ENCODE measurements at regions not wholly inside any gene's neighbourhood (a gene's known extent, or its start where the extent isn't known, plus 50 kb on each side); places are given as distances from the start of the nearest gene placed in this dataset.

DNA sequence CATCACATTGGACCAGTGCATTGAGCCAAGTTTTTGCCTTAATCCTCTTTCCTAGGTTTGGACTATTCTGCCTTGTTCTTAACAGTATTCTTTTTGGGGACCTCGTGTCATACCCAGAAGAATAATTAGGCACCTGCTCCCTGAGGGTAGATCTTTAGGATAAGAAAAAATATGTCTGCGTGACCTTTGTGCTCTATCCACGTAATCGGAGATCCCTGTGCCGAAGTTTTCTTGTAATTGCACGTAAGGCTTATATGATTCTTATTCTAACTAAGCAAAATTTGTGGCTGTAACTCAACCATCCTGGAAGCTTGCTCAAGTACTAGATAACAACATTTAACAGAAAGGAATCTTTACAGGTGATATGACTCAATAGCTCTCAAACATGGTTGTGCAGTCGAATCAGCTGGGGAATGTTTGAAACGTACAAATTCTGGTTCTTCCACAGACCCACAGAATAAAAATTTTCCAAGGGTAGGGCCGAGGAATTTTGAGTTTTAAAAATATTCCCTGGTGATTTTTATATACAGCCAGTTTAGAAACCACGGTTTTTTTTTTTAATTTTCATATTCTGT, 344.3 kb downstream of the GBA3 start:
- Histone ChIP-seq H2BK120ac (ENCODE audit: low read depth, low read length, poor library complexity, severe bottlenecking) (no peak overlapping the region), H3K27me3 (ENCODE audit: insufficient read depth, low read length) (no peaks in the 10 kb centered on the region; the same call in 1 of the 2 replicates), H3K79me2 (ENCODE audit: insufficient read depth, low read length) (no peaks in the 10 kb centered on the region), H3K23me2 (ENCODE audit: insufficient read length, low read depth, low read length, poor library complexity, severe bottlenecking) (no peaks in the 10 kb centered on the region), H3K4ac (ENCODE audit: low read depth, low read length) (no peak overlapping the region), H3T11ph (ENCODE audit: low read length) (no peak overlapping the region), H2BK15ac (ENCODE audit: low read depth, low read length) (no peak overlapping the region), H3K14ac (ENCODE audit: insufficient read depth, low read length) (no peak overlapping the region), H4K8ac (replicated peaks; ENCODE audit: insufficient read length, low read depth, low read length) (no peak overlapping the region), H3K23ac (ENCODE audit: insufficient read length, low read depth, low read length) (no peak overlapping the region), H3K9ac (ENCODE audit: extremely low read depth, insufficient read length, low read length) (no peak overlapping the region), H3K56ac (ENCODE audit: insufficient read length, low read depth, low read length) (no peak overlapping the region), H2BK5ac (ENCODE audit: insufficient read length, low read length) (no peak overlapping the region), H4K91ac (ENCODE audit: insufficient read length, low read depth, low read length) (no peak overlapping the region), H3K4me1 (ENCODE audit: insufficient read depth, low read length) (no peaks in the 10 kb centered on the region), H2AK5ac (ENCODE audit: insufficient read length, low read length) (no peak overlapping the region), H3K9me3 (ENCODE audit: control insufficient read depth, low read depth, low read length) (no peaks in the 10 kb centered on the region), H2BK20ac (ENCODE audit: low read depth, low read length, poor library complexity, severe bottlenecking) (no peak overlapping the region), H2AFZ (ENCODE audit: low read length) (no peak overlapping the region), H3K79me1 (ENCODE audit: insufficient read depth, low read depth, low read length, poor library complexity, severe bottlenecking) (no peaks in the 10 kb centered on the region), H4K20me1 (ENCODE audit: control insufficient read depth, insufficient read depth, insufficient read length) (no peaks in the 10 kb centered on the region), H3K4me2 (ENCODE audit: insufficient read depth, insufficient read length, low read length) (no peak overlapping the region), H3K18ac (ENCODE audit: insufficient read length, low read depth, low read length) (no peak overlapping the region), H2BK12ac (ENCODE audit: insufficient read length, low read depth, low read length) (no peak overlapping the region), H3K27ac (ENCODE audit: insufficient read length, low read depth, low read length) (no peak overlapping the region), H4K5ac (ENCODE audit: insufficient read length, low read depth, low read length) (no peak overlapping the region)
- no peak for DNase-seq
- no peak overlapping the region for H3K4me3 Mint-ChIP-seq
- no CpG with 5 or more reads among the region's 10 CpGs for WGBS (ENCODE audit: extremely low coverage, insufficient read length, low lambda C conversion rate)
- TF ChIP-seq, protein P1, sequence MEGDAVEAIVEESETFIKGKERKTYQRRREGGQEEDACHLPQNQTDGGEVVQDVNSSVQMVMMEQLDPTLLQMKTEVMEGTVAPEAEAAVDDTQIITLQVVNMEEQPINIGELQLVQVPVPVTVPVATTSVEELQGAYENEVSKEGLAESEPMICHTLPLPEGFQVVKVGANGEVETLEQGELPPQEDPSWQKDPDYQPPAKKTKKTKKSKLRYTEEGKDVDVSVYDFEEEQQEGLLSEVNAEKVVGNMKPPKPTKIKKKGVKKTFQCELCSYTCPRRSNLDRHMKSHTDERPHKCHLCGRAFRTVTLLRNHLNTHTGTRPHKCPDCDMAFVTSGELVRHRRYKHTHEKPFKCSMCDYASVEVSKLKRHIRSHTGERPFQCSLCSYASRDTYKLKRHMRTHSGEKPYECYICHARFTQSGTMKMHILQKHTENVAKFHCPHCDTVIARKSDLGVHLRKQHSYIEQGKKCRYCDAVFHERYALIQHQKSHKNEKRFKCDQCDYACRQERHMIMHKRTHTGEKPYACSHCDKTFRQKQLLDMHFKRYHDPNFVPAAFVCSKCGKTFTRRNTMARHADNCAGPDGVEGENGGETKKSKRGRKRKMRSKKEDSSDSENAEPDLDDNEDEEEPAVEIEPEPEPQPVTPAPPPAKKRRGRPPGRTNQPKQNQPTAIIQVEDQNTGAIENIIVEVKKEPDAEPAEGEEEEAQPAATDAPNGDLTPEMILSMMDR (conservative IDR thresholded peaks at IDR 0.05), result no peak
- H3K4me1 Mint-ChIP-seq, result peaks cover 16 to 23% of the 10 kb centered on the region in 2 experiments
- H3K9me3 Mint-ChIP-seq, result peaks cover 0 to 1% of the 10 kb centered on the region in 2 experiments; a peak in 1 of 5 replicates
- H3K27ac Mint-ChIP-seq, result no peak overlapping the region
- H3K27me3 Mint-ChIP-seq (ENCODE audit: low read depth), result no peaks in the 10 kb centered on the region; the same call in none of the 2 replicates
- no peaks in the 10 kb centered on the region for H3K36me3 Mint-ChIP-seq (ENCODE audit: insufficient read depth in 1 of 3, low read depth in 3 of 3)
